ENCODE measurements at regions not wholly inside any gene's neighbourhood (a gene's known extent, or its start where the extent isn't known, plus 50 kb on each side); places are given as distances from the start of the nearest gene placed in this dataset.

DNA sequence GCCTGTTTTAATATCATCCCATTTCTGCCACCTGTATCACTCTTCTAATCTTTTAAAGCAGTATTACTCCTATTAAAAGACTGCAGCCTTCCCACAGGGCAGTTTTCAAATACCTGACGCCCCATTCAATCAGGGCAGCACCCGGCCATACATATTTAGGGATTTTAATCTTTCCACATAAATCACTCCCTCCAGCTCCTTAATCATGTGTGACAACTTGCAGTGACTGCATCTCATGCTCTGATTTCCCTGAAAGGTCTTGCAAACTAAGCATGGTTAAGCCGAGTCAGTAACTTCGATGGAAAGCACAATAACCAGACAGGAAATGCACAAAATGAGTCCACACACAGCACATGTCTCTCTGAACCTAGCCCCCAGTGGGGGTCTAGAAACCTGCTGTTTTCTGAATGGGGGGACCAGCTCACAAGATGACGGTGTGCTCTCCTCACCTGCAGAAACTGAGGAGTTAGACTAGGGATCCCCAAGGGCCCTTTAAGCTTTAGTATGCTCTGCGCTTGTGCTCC lies 116.9 kb upstream of the CREB1 start:
- no peak for TF ChIP-seq SUZ12 (IDR thresholded peaks at IDR 0.05; ENCODE audit: extremely low read depth, insufficient read depth, insufficient read length)
- no peak for TF ChIP-seq ZNF274 (IDR thresholded peaks at IDR 0.05; ENCODE audit: low read depth, low read length)
- no peak for TF ChIP-seq YY1 (IDR thresholded peaks at IDR 0.05; ENCODE audit: insufficient read depth, insufficient read length)
- H3K36me3 ChIP-seq (ENCODE audit: insufficient read depth, insufficient read length, low read length) = no peaks in the 10 kb centered on the region
- no peak overlapping the region for H3K4me3 ChIP-seq (ENCODE audit: insufficient read length, low read depth)
- H3K9me3 ChIP-seq (ENCODE audit: insufficient read depth, low read length) = no peaks in the 10 kb centered on the region
- no peaks in the 10 kb centered on the region for H3K27me3 ChIP-seq (ENCODE audit: insufficient read depth, insufficient read length)
- no peak for DNase-seq (ENCODE audit: low read depth, low spot score)
- no peaks in the 10 kb centered on the region for H3K4me1 ChIP-seq (ENCODE audit: insufficient read depth, insufficient read length)
- no peak overlapping the region for H3K9ac ChIP-seq (ENCODE audit: insufficient read length, low read depth)

GRCh38 chr2:207413376-207413907 lies 116.3 kb upstream of the CREB1 start:
- H3K4me3 ChIP-seq (ENCODE audit: insufficient read length, low read depth) = no peak overlapping the region
- no peaks in the 10 kb centered on the region for H3K36me3 ChIP-seq (ENCODE audit: insufficient read depth, insufficient read length, low read length)
- H3K27me3 ChIP-seq (ENCODE audit: insufficient read depth, insufficient read length) = no peaks in the 10 kb centered on the region
- DNase-seq (ENCODE audit: low read depth, low spot score) = no peak
- no peaks in the 10 kb centered on the region for H3K4me1 ChIP-seq (ENCODE audit: insufficient read depth, insufficient read length)
- H3K9me3 ChIP-seq (ENCODE audit: insufficient read depth, low read length) = no peaks in the 10 kb centered on the region
- H3K9ac ChIP-seq (ENCODE audit: insufficient read length, low read depth) = no peak overlapping the region
- no peak for TF ChIP-seq SUZ12 (IDR thresholded peaks at IDR 0.05; ENCODE audit: extremely low read depth, insufficient read depth, insufficient read length)
- no peak for TF ChIP-seq YY1 (IDR thresholded peaks at IDR 0.05; ENCODE audit: insufficient read depth, insufficient read length)
- no peak for TF ChIP-seq ZNF274 (IDR thresholded peaks at IDR 0.05; ENCODE audit: low read depth, low read length)

GRCh38 chr2:207416111-207416510 lies 113.7 kb upstream of the CREB1 start:
- H3K4me3 ChIP-seq (ENCODE audit: insufficient read length, low read depth) = no peak overlapping the region

DNA sequence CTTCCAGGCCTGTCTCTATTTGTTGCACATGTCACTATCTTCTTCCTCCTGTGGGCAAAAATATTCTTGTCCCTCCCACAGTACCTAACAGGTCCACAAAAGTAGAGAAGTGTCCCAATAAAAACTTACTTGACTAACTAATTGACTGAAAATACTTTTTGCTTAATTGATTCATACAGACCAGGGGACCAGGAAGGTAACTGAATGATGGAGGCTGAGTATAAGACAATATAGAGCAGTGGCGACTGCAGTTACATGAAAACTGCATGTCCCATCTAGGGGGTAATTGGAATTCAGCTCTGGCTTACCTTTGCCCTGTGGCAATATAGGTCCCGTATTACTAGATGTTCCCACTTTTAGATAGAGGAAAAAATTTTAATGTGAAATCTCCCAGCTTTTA lies 112.9 kb upstream of the CREB1 start:
- no peak for DNase-seq (ENCODE audit: low read depth, low spot score)
- no peak for TF ChIP-seq SUZ12 (IDR thresholded peaks at IDR 0.05; ENCODE audit: extremely low read depth, insufficient read depth, insufficient read length)
- no peak for TF ChIP-seq ZNF274 (IDR thresholded peaks at IDR 0.05; ENCODE audit: low read depth, low read length)
- TF ChIP-seq YY1 (IDR thresholded peaks at IDR 0.05; ENCODE audit: insufficient read depth, insufficient read length) = no peak
- no peaks in the 10 kb centered on the region for H3K36me3 ChIP-seq (ENCODE audit: insufficient read depth, insufficient read length, low read length)
- H3K4me1 ChIP-seq (ENCODE audit: insufficient read depth, insufficient read length) = no peaks in the 10 kb centered on the region
- no peak overlapping the region for H3K4me3 ChIP-seq (ENCODE audit: insufficient read length, low read depth)
- H3K9me3 ChIP-seq (ENCODE audit: insufficient read depth, low read length) = no peaks in the 10 kb centered on the region
- no peak overlapping the region for H3K9ac ChIP-seq (ENCODE audit: insufficient read length, low read depth)
- no peaks in the 10 kb centered on the region for H3K27me3 ChIP-seq (ENCODE audit: insufficient read depth, insufficient read length)

More at GRCh38 chr2:207416111-207416510, 113.7 kb upstream of the CREB1 start:
- Histone ChIP-seq H3K36me3 (ENCODE audit: insufficient read depth, insufficient read length, low read length) (no peaks in the 10 kb centered on the region), H3K9me3 (ENCODE audit: insufficient read depth, low read length) (no peaks in the 10 kb centered on the region), H3K4me1 (ENCODE audit: insufficient read depth, insufficient read length) (no peaks in the 10 kb centered on the region), H3K27me3 (ENCODE audit: insufficient read depth, insufficient read length) (no peaks in the 10 kb centered on the region), H3K9ac (ENCODE audit: insufficient read length, low read depth) (no peak overlapping the region)
- TF ChIP-seq YY1 (IDR thresholded peaks at IDR 0.05; ENCODE audit: insufficient read depth, insufficient read length) (no peak), SUZ12 (IDR thresholded peaks at IDR 0.05; ENCODE audit: extremely low read depth, insufficient read depth, insufficient read length) (no peak), ZNF274 (IDR thresholded peaks at IDR 0.05; ENCODE audit: low read depth, low read length) (no peak)
- no peak for DNase-seq (ENCODE audit: low read depth, low spot score)

DNA sequence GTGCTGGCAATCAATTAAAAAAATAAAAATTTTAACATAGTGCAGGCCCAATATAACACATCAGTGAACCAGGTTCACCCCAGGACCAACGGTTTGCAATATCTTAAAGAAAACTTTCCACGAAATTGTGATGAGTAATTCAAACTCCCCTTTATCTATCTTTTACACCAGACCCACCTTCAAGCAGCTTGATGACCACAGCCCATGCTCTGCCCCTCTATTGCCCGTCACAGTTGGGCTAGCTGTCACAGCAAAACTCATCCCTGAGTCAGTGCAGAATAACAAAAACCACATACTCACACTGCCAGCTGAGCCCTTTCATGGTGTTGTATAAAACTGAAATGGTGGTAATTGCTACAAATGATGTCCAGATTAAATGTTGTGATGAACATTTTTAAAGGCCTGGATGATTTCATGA lies 112.5 kb upstream of the CREB1 start:
- no peak overlapping the region for H3K9ac ChIP-seq (ENCODE audit: insufficient read length, low read depth)
- DNase-seq (ENCODE audit: low read depth, low spot score) = no peak
- H3K27me3 ChIP-seq (ENCODE audit: insufficient read depth, insufficient read length) = no peaks in the 10 kb centered on the region
- no peaks in the 10 kb centered on the region for H3K4me1 ChIP-seq (ENCODE audit: insufficient read depth, insufficient read length)
- no peak overlapping the region for H3K4me3 ChIP-seq (ENCODE audit: insufficient read length, low read depth)
- no peak for TF ChIP-seq SUZ12 (IDR thresholded peaks at IDR 0.05; ENCODE audit: extremely low read depth, insufficient read depth, insufficient read length)
- no peak for TF ChIP-seq YY1 (IDR thresholded peaks at IDR 0.05; ENCODE audit: insufficient read depth, insufficient read length)
- no peak for TF ChIP-seq ZNF274 (IDR thresholded peaks at IDR 0.05; ENCODE audit: low read depth, low read length)
- H3K36me3 ChIP-seq (ENCODE audit: insufficient read depth, insufficient read length, low read length) = no peaks in the 10 kb centered on the region
- no peaks in the 10 kb centered on the region for H3K9me3 ChIP-seq (ENCODE audit: insufficient read depth, low read length)

GRCh38 chr2:207418419-207418818 lies 111.3 kb upstream of the CREB1 start:
- Histone ChIP-seq H3K27me3 (ENCODE audit: insufficient read depth, insufficient read length) (no peaks in the 10 kb centered on the region), H3K36me3 (ENCODE audit: insufficient read depth, insufficient read length, low read length) (no peaks in the 10 kb centered on the region), H3K9ac (ENCODE audit: insufficient read length, low read depth) (no peak overlapping the region), H3K9me3 (ENCODE audit: insufficient read depth, low read length) (no peaks in the 10 kb centered on the region), H3K4me3 (ENCODE audit: insufficient read length, low read depth) (no peak overlapping the region), H3K4me1 (ENCODE audit: insufficient read depth, insufficient read length) (no peaks in the 10 kb centered on the region)
- no peak for DNase-seq (ENCODE audit: low read depth, low spot score)
- TF ChIP-seq YY1 (IDR thresholded peaks at IDR 0.05; ENCODE audit: insufficient read depth, insufficient read length) = no peak
- no peak for TF ChIP-seq SUZ12 (IDR thresholded peaks at IDR 0.05; ENCODE audit: extremely low read depth, insufficient read depth, insufficient read length)
- TF ChIP-seq ZNF274 (IDR thresholded peaks at IDR 0.05; ENCODE audit: low read depth, low read length) = no peak

DNA sequence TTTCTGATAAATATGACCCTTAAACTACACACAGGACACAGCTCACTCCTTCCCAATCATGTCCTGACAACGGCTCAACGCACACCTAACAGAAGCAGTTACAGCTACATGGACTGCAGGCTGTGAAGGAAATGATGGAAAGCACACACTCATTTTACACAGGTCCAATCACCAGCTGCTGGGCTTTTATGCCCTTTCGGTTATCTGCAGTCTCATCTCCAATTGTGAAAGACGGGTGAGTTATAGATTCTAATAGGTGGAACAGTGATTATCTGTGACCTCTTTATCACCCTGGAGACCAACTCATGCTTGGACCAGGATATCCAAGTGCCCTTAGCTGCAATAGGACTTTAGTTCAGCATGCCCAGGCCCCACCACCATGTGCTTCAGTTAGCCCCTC lies 110.4 kb upstream of the CREB1 start:
- Histone ChIP-seq H3K4me1 (ENCODE audit: insufficient read depth, insufficient read length) (no peaks in the 10 kb centered on the region), H3K27me3 (ENCODE audit: insufficient read depth, insufficient read length) (no peaks in the 10 kb centered on the region), H3K36me3 (ENCODE audit: insufficient read depth, insufficient read length, low read length) (no peaks in the 10 kb centered on the region), H3K9me3 (ENCODE audit: insufficient read depth, low read length) (no peaks in the 10 kb centered on the region), H3K9ac (ENCODE audit: insufficient read length, low read depth) (no peak overlapping the region), H3K4me3 (ENCODE audit: insufficient read length, low read depth) (no peak overlapping the region)
- no peak for TF ChIP-seq ZNF274 (IDR thresholded peaks at IDR 0.05; ENCODE audit: low read depth, low read length)
- no peak for TF ChIP-seq YY1 (IDR thresholded peaks at IDR 0.05; ENCODE audit: insufficient read depth, insufficient read length)
- no peak for TF ChIP-seq SUZ12 (IDR thresholded peaks at IDR 0.05; ENCODE audit: extremely low read depth, insufficient read depth, insufficient read length)
- DNase-seq (ENCODE audit: low read depth, low spot score) = no peak

Data from NT2/D1 (cell line).